H1 (cell line): ENCODE measurements at regions not wholly inside any gene's neighbourhood (a gene's known extent, or its start where the extent isn't known, plus 50 kb on each side); places are given as distances from the start of the nearest gene placed in this dataset.

Source experiments
- CTCF ChIA-PET: fragments of 300-600 bp; sonication (Branson Sonifier 250); formaldehyde crosslinking; loops from one replicate; lab custom pipeline; 2021; ENCODE audit not compliant: partially characterized antibody; lab: Charles Lee
- POLR2A ChIA-PET: fragments of 300-600 bp; sonication (Branson Sonifier 250); formaldehyde crosslinking; loops from one replicate; lab custom pipeline; 2021; ENCODE audit warnings: inconsistent platforms; ENCODE audit not compliant: partially characterized antibody; lab: Charles Lee
- DNase-seq, 2 experiments: peaks; one replicate each; pipeline versions ENCODE4 v3.0.0 to v3.0.0-alpha.2; 2010 to 2022; ENCODE audit warnings: low spot score in 2 of 2, low read depth in 1 of 2, mixed read lengths in 1 of 2
- FAIRE-seq: peaks from 2 replicates; lab custom pipeline; 2011; peaks lifted over from hg19 to GRCh38; lab: Jason Lieb, UNC
- H2AFZ ChIP-seq: 2 replicates; pipeline ENCODE4 v1.8.1; 2012; ENCODE audit warnings: low read length, inconsistent platforms
- H2AK5ac ChIP-seq: 2 replicates; pipeline ENCODE4 v1.6.1; 2013; ENCODE audit warnings: low read depth, low read length
- H2BK120ac ChIP-seq: replicated peaks from 2 replicates; pipeline ENCODE3; 2013; ENCODE audit warnings: low read depth, low read length, inconsistent platforms
- H2BK12ac ChIP-seq: 2 replicates; pipeline ENCODE4 v1.6.1; 2013; ENCODE audit warnings: low read depth, low read length
- H2BK15ac ChIP-seq: 2 replicates; pipeline ENCODE4 v1.6.1; 2013; ENCODE audit warnings: low read length
- H2BK20ac ChIP-seq: 2 replicates; pipeline ENCODE4 v1.6.1; 2013; ENCODE audit warnings: low read length
- H2BK5ac ChIP-seq: 2 replicates; pipeline ENCODE4 v1.6.1; 2013; ENCODE audit warnings: low read depth, low read length
- H3K14ac ChIP-seq: 2 replicates; pipeline ENCODE4 v1.6.1; 2013; ENCODE audit warnings: inconsistent platforms; ENCODE audit not compliant: insufficient read length
- H3K18ac ChIP-seq: 2 replicates; pipeline ENCODE4 v1.6.1; 2013; ENCODE audit warnings: low read length; ENCODE audit errors: extremely low read depth
- H3K23ac ChIP-seq: 2 replicates; pipeline ENCODE4 v1.6.1; 2013; ENCODE audit warnings: inconsistent platforms; ENCODE audit not compliant: insufficient read length
- H3K23me2 ChIP-seq: 2 replicates; pipeline ENCODE4 v1.6.1; 2013; ENCODE audit warnings: low read depth, low read length
- H3K27ac ChIP-seq: 2 replicates; pipeline ENCODE4 v1.6.1; 2011; ENCODE audit warnings: low read depth, low read length, inconsistent platforms
- H3K27me3 ChIP-seq, 4 experiments: replicated peaks in 1 of 4; 1 replicate in 1 of 4; 2 replicates in 3 of 4; pipeline versions ENCODE4 v1.6.1 to v1.8.1; 2011 to 2013; ENCODE audit warnings: low read length in 3 of 4, mild to moderate bottlenecking in 3 of 4, inconsistent platforms in 2 of 4, mixed read lengths in 2 of 4, moderate library complexity in 1 of 4; ENCODE audit not compliant: control insufficient read depth in 3 of 4, insufficient read depth in 3 of 4; ENCODE audit errors: extremely low read depth in 1 of 4
- H3K36me3 ChIP-seq, 4 experiments: 2 replicates each; pipeline versions ENCODE4 v1.6.1 to v1.8.1; 2011 to 2013; ENCODE audit warnings: mild to moderate bottlenecking in 4 of 4, low read length in 3 of 4, moderate library complexity in 2 of 4, control low read depth in 1 of 4, inconsistent platforms in 1 of 4; ENCODE audit not compliant: insufficient read depth in 4 of 4, control insufficient read depth in 2 of 4
- H3K4ac ChIP-seq: replicated peaks from 2 replicates; pipeline ENCODE3; 2013; ENCODE audit warnings: low read length, low read depth, mixed read lengths, inconsistent platforms; ENCODE audit not compliant: insufficient read length
- H3K4me1 ChIP-seq, 4 experiments: replicated peaks in 1 of 4; 1 replicate in 1 of 4; 2 replicates in 3 of 4; pipeline versions ENCODE4 v1.6.1 to v1.8.1; 2011 to 2013; ENCODE audit warnings: low read length in 3 of 4, inconsistent platforms in 2 of 4, mixed read lengths in 1 of 4; ENCODE audit not compliant: insufficient read depth in 4 of 4, control insufficient read depth in 3 of 4
- H3K4me2 ChIP-seq, 2 experiments: 2 replicates each; pipeline versions ENCODE4 v1.6.1 to v1.8.1; 2011 to 2013; ENCODE audit warnings: low read depth in 2 of 2, low read length in 2 of 2, control low read depth in 1 of 2, inconsistent platforms in 1 of 2, mild to moderate bottlenecking in 1 of 2; ENCODE audit not compliant: insufficient read depth in 1 of 2
- H3K4me3 ChIP-seq, 4 experiments: fragments of 200-600, 300-600 bp in 1 of 4; sonication (generic), shearing (Covaris generic), sonication (Bioruptor Twin) in 1 of 4; 2 replicates each; pipeline versions ENCODE4 v1.5.1 to v1.8.1; 2011 to 2016; ENCODE audit warnings: low read length in 4 of 4, low read depth in 3 of 4, control low read depth in 2 of 4, inconsistent platforms in 2 of 4, mild to moderate bottlenecking in 2 of 4, mixed read lengths in 1 of 4, moderate library complexity in 1 of 4; ENCODE audit not compliant: insufficient read depth in 2 of 4; ENCODE audit errors: extremely low read depth in 1 of 4
- H3K56ac ChIP-seq: replicated peaks from 2 replicates; pipeline ENCODE3; 2013; ENCODE audit warnings: low read depth, mild to moderate bottlenecking, mixed read lengths, low read length, inconsistent platforms; ENCODE audit not compliant: insufficient read length
- H3K79me1 ChIP-seq: 2 replicates; pipeline ENCODE4 v1.6.1; 2013; ENCODE audit warnings: low read depth, low read length, control low read depth
- H3K79me2 ChIP-seq, 2 experiments: 2 replicates each; pipeline versions ENCODE4 v1.6.1 to v1.8.1; 2012 to 2013; ENCODE audit warnings: low read length in 2 of 2, mild to moderate bottlenecking in 2 of 2, inconsistent platforms in 1 of 2; ENCODE audit not compliant: insufficient read depth in 2 of 2, control insufficient read depth in 1 of 2
- H3K9ac ChIP-seq, 4 experiments: replicated peaks in 1 of 4; 1 replicate in 1 of 4; 2 replicates in 3 of 4; pipeline versions ENCODE4 v1.6.1 to v1.8.1; 2011 to 2013; ENCODE audit warnings: low read depth in 3 of 4, low read length in 3 of 4, control low read depth in 2 of 4, mild to moderate bottlenecking in 2 of 4, moderate library complexity in 2 of 4, inconsistent platforms in 1 of 4; ENCODE audit errors: extremely low read depth in 1 of 4
- H3K9me3 ChIP-seq, 2 experiments: 2 replicates each; pipeline versions ENCODE4 v1.6.1 to v1.8.1; 2012 to 2013; ENCODE audit warnings: mild to moderate bottlenecking in 2 of 2, moderate library complexity in 2 of 2, control low read depth in 1 of 2, inconsistent platforms in 1 of 2, low read depth in 1 of 2, low read length in 1 of 2, mixed read lengths in 1 of 2; ENCODE audit not compliant: insufficient read depth in 2 of 2
- H4K20me1 ChIP-seq, 2 experiments: replicated peaks in 1 of 2; 2 replicates each; pipeline versions ENCODE3 to v1.8.1; 2011 to 2013; ENCODE audit warnings: inconsistent platforms in 2 of 2, low read length in 2 of 2, mild to moderate bottlenecking in 1 of 2; ENCODE audit not compliant: insufficient read depth in 2 of 2, control insufficient read depth in 1 of 2
- H4K5ac ChIP-seq: 2 replicates; pipeline ENCODE4 v1.6.1; 2013; ENCODE audit warnings: low read length, low read depth, mixed read lengths, inconsistent platforms; ENCODE audit not compliant: insufficient read length
- H4K8ac ChIP-seq: 2 replicates; pipeline ENCODE4 v1.8.0; 2013; ENCODE audit warnings: mild to moderate bottlenecking, moderate library complexity, low read length, inconsistent platforms; ENCODE audit not compliant: insufficient read depth; ENCODE audit errors: extremely low read depth
- H4K91ac ChIP-seq: replicated peaks from 2 replicates; pipeline ENCODE3; 2013; ENCODE audit warnings: low read length, mixed read lengths, inconsistent platforms; ENCODE audit not compliant: insufficient read length
- CHD1 ChIP-seq: IDR thresholded peaks from 2 replicates; pipeline ENCODE4 v1.6.1; 2012; ENCODE audit warnings: low read depth, low read length, improper control_type of control experiment
- KDM1A ChIP-seq: fragments of 200-600, 300-600 bp; sonication (generic); IDR thresholded peaks from 2 replicates; pipeline ENCODE4 v1.7.1; 2016; ENCODE audit warnings: mild to moderate bottlenecking, low read length, borderline replicate concordance
- whole genome bisulfite sequencing, 2 experiments: shearing (Covaris generic) in 1 of 2; methylation state at CpG; one replicate each; pipeline versions ENCODE4 v1.1.6 to v1.1.7; 2013 to 2015; ENCODE audit warnings: low lambda C conversion rate in 2 of 2, mixed read lengths in 2 of 2, inconsistent platforms in 1 of 2, low coverage in 1 of 2, missing lambda C conversion rate in 1 of 2; ENCODE audit not compliant: insufficient replicate concordance in 2 of 2, insufficient coverage in 1 of 2, insufficient read length in 1 of 2; ENCODE audit errors: extremely low coverage in 1 of 2, missing lambda C conversion rate in 1 of 2; 5-methylcytosine and 5-hydroxymethylcytosine counted together

GRCh38 chr1:38579056-38579455, 280.5 kb downstream of the RRAGC start:
- Histone ChIP-seq H3K23me2 (peaks cover 6% of the 10 kb centered on the region; the same call in 1 of the 2 replicates), H3K9ac (no peak overlapping the region), H4K8ac (no peak overlapping the region), H3K23ac (no peak overlapping the region), H3K4me1 (peaks cover 0 to 15% (median 8%) of the 10 kb centered on the region in 4 experiments; a peak in 6 of 7 replicates), H2BK5ac (no peak overlapping the region)
- FAIRE-seq, result no peak
- POLR2A ChIA-PET, result interaction anchor here (1.1 to 1.3 kb wide), 2 partner anchors 14 to 369 kb away, joined by 3 read pairs; no protein-coding TSS in a partner anchor
- TF ChIP-seq CHD1, result no peak
- peak; percentile 60 for TF ChIP-seq KDM1A
- TF ChIP-seq, all 59 proteins: peak for 1
- no peaks in the 10 kb centered on the region for H3K9me3 ChIP-seq
- H3K4me3 ChIP-seq, result peak overlapping the region; percentile 45 to 62 (median 59); a peak in 6 of 8 replicates
- H2AFZ ChIP-seq, result no peak overlapping the region; the same call in 1 of the 2 replicates
- no peak overlapping the region for H2BK12ac ChIP-seq
- H3K79me1 ChIP-seq, result no peaks in the 10 kb centered on the region
- no peaks in the 10 kb centered on the region for H3K79me2 ChIP-seq
- no peak overlapping the region for H3K14ac ChIP-seq
- H4K5ac ChIP-seq, result no peak overlapping the region
- peaks cover 11 to 32% (median 28%) of the 10 kb centered on the region in 4 experiments for H3K27me3 ChIP-seq
- no peak overlapping the region for H2BK120ac ChIP-seq
- no peaks in the 10 kb centered on the region for H4K20me1 ChIP-seq
- CTCF ChIA-PET, result interaction anchor here (1.8 kb wide), 1 partner anchor 8 kb away, joined by 4 read pairs; no protein-coding TSS in a partner anchor
- no peak overlapping the region for H3K27ac ChIP-seq
- no peaks in the 10 kb centered on the region for H3K36me3 ChIP-seq
- no peak overlapping the region for H3K4ac ChIP-seq
- no peak overlapping the region for H2BK15ac ChIP-seq
- H3K4me2 ChIP-seq, result peak overlapping the region; percentile 80 to 86
- no peak overlapping the region for H3K18ac ChIP-seq
- no peak overlapping the region for H2BK20ac ChIP-seq
- H3K56ac ChIP-seq, result no peak overlapping the region
- 81% methylated on average over 5 of the region's 5 CpGs; no CpG with 5 or more reads in 1 of the 2 experiments for WGBS, 2 experiments
- no peak overlapping the region for H4K91ac ChIP-seq
- H2AK5ac ChIP-seq, result no peak overlapping the region
- DNase-seq, result no peak
